ENCODE measurements at regions not wholly inside any gene's neighbourhood (a gene's known extent, or its start where the extent isn't known, plus 50 kb on each side); places are given as distances from the start of the nearest gene placed in this dataset.

DNA sequence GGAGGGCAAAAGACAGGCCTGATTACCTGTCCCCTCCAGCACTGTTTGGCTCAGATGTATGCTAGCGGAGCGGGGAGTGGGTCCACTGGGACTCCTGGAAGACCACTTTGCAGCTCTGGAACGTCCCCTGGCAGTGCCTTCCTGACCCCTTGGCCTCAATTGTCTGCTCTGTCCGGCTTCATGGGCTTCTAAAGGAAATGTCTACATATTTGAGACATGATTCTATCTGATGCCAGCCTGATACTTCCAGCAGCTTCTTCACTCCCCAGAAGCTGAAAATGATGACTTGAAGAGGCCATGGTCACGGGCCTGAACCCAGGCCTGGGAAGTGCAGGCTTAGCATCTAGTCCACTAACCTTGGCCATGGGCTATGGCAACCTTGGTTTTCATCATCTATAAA is 112.1 kb downstream of the ACAA2 start:
- TF ChIP-seq, protein P1, sequence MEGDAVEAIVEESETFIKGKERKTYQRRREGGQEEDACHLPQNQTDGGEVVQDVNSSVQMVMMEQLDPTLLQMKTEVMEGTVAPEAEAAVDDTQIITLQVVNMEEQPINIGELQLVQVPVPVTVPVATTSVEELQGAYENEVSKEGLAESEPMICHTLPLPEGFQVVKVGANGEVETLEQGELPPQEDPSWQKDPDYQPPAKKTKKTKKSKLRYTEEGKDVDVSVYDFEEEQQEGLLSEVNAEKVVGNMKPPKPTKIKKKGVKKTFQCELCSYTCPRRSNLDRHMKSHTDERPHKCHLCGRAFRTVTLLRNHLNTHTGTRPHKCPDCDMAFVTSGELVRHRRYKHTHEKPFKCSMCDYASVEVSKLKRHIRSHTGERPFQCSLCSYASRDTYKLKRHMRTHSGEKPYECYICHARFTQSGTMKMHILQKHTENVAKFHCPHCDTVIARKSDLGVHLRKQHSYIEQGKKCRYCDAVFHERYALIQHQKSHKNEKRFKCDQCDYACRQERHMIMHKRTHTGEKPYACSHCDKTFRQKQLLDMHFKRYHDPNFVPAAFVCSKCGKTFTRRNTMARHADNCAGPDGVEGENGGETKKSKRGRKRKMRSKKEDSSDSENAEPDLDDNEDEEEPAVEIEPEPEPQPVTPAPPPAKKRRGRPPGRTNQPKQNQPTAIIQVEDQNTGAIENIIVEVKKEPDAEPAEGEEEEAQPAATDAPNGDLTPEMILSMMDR (IDR thresholded peaks at IDR 0.05) = no peak
- TF ChIP-seq POLR2A (IDR thresholded peaks at IDR 0.05) = no peak
